Fibroblast of lung (primary cell): ENCODE measurements at regions not wholly inside any gene's neighbourhood (a gene's known extent, or its start where the extent isn't known, plus 50 kb on each side); places are given as distances from the start of the nearest gene placed in this dataset.
"Not testable (repeated sequence)": the region's sequence is repeated elsewhere in the genome, so short reads cannot be mapped to it uniquely, and the experiment has no call there.

Experiments used
- CTCF ChIP-seq, 2 donors: IDR thresholded peaks in 1 of 2; conservative IDR thresholded peaks in 1 of 2; 1 replicate in 1 of 2; 2 replicates in 1 of 2; pipeline ENCODE4 v1.5.1; 2011 to 2012; ENCODE audit warnings: low read length in 2 of 2, control low read depth in 1 of 2, inconsistent platforms in 1 of 2, low read depth in 1 of 2, mild to moderate bottlenecking in 1 of 2
- EZH2 ChIP-seq: IDR thresholded peaks from 2 replicates; pipeline ENCODE4 v1.5.1; 2012; ENCODE audit warnings: low read length, control low read depth, mild to moderate bottlenecking; ENCODE audit errors: missing control alignments

GRCh38 chr3:38951167-38951566 is 100.6 kb downstream of the SCN11A start:
- not testable (repeated sequence) for TF ChIP-seq EZH2; CTCF (conservative IDR thresholded peaks at IDR 0.05 in 1 of 2, IDR thresholded peaks at IDR 0.05 in 1 of 2; ENCODE audit: low read depth in 1 of 2, low read length in 2 of 2)
